Skeletal muscle tissue (tissue), 3 donors: ENCODE measurements at regions not wholly inside any gene's neighbourhood (a gene's known extent, or its start where the extent isn't known, plus 50 kb on each side); places are given as distances from the start of the nearest gene placed in this dataset.
"Not testable (repeated sequence)": the region's sequence is repeated elsewhere in the genome, so short reads cannot be mapped to it uniquely, and the experiment has no call there.

Source experiments
- H3K27ac ChIP-seq: one replicate; pipeline ENCODE4 v1.7.0; 2013; ENCODE audit warnings: mild to moderate bottlenecking, low read depth, low read length, inconsistent platforms
- H3K27me3 ChIP-seq, 3 donors: one replicate each; pipeline ENCODE4 v1.7.0; 2013; ENCODE audit warnings: low read length in 3 of 3; ENCODE audit not compliant: control insufficient read depth in 3 of 3, insufficient read depth in 3 of 3
- H3K36me3 ChIP-seq, 3 donors: one replicate each; pipeline ENCODE4 v1.7.0; 2013; ENCODE audit warnings: low read length in 3 of 3; ENCODE audit not compliant: control insufficient read depth in 3 of 3, insufficient read depth in 3 of 3
- H3K4me1 ChIP-seq, 3 donors: one replicate each; pipeline ENCODE4 v1.7.0; 2013; ENCODE audit warnings: low read length in 3 of 3, mild to moderate bottlenecking in 3 of 3; ENCODE audit not compliant: control insufficient read depth in 3 of 3, insufficient read depth in 3 of 3
- H3K4me3 ChIP-seq, 3 donors: one replicate each; pipeline ENCODE4 v1.7.0; 2013; ENCODE audit warnings: low read length in 3 of 3
- H3K9ac ChIP-seq, 3 donors: one replicate each; pipeline ENCODE4 v1.7.0; 2013; ENCODE audit warnings: low read length in 3 of 3, mild to moderate bottlenecking in 3 of 3, moderate library complexity in 2 of 3, low read depth in 1 of 3
- H3K9me3 ChIP-seq, 3 donors: one replicate each; pipeline ENCODE4 v1.7.0; 2013; ENCODE audit warnings: low read length in 3 of 3; ENCODE audit not compliant: control insufficient read depth in 3 of 3
- donor health status: Osteomylitis.

GRCh38 chr22:11253000-11253511 lies 4274.9 kb upstream of the OR11H1 start:
- Histone ChIP-seq H3K4me1 (no peaks in the 10 kb centered on the region), H3K9me3 (no peaks in the 10 kb centered on the region), H3K27ac (no peak overlapping the region), H3K36me3 (no peaks in the 10 kb centered on the region), H3K4me3 (no peak overlapping the region), H3K9ac (no peak overlapping the region), H3K27me3 (no peaks in the 10 kb centered on the region)

GRCh38 chr22:11270981-11271380 lies 4257.0 kb upstream of the OR11H1 start:
- H3K9me3 ChIP-seq, H3K36me3 ChIP-seq, H3K9ac ChIP-seq, H3K27me3 ChIP-seq, H3K4me3 ChIP-seq, H3K27ac ChIP-seq, H3K4me1 ChIP-seq: not testable (repeated sequence)

GRCh38 chr22:11285116-11285838 lies 4242.7 kb upstream of the OR11H1 start:
- H3K27ac ChIP-seq, H3K27me3 ChIP-seq, H3K4me3 ChIP-seq, H3K9me3 ChIP-seq, H3K4me1 ChIP-seq, H3K9ac ChIP-seq, H3K36me3 ChIP-seq: not testable (repeated sequence)

GRCh38 chr22:11285839-11286205 lies 4242.2 kb upstream of the OR11H1 start:
- H3K27ac ChIP-seq, H3K27me3 ChIP-seq, H3K4me3 ChIP-seq, H3K4me1 ChIP-seq, H3K36me3 ChIP-seq, H3K9ac ChIP-seq, H3K9me3 ChIP-seq: not testable (repeated sequence)

GRCh38 chr22:11288246-11289220 lies 4239.5 kb upstream of the OR11H1 start:
- H3K9me3 ChIP-seq, H3K4me1 ChIP-seq, H3K4me3 ChIP-seq: not testable (repeated sequence)

GRCh38 chr22:11298126-11298893 lies 4229.7 kb upstream of the OR11H1 start:
- not testable (repeated sequence) for H3K36me3 ChIP-seq, H3K4me1 ChIP-seq, H3K27me3 ChIP-seq, H3K9ac ChIP-seq, H3K4me3 ChIP-seq, H3K27ac ChIP-seq, H3K9me3 ChIP-seq

More at GRCh38 chr22:11288246-11289220, 4239.5 kb upstream of the OR11H1 start:
- not testable (repeated sequence) for H3K27ac ChIP-seq, H3K9ac ChIP-seq, H3K27me3 ChIP-seq, H3K36me3 ChIP-seq

GRCh38 chr22:11302427-11302826 lies 4225.6 kb upstream of the OR11H1 start:
- not testable (repeated sequence) for H3K9ac ChIP-seq, H3K27ac ChIP-seq, H3K4me1 ChIP-seq, H3K9me3 ChIP-seq, H3K36me3 ChIP-seq, H3K27me3 ChIP-seq, H3K4me3 ChIP-seq

- not testable (repeated sequence) for H3K4me3 ChIP-seq, H3K9me3 ChIP-seq, H3K36me3 ChIP-seq, H3K27me3 ChIP-seq, H3K4me1 ChIP-seq, H3K27ac ChIP-seq, H3K9ac ChIP-seq
Observed at GRCh38 chr22:11302904-11303303, 4225.1 kb upstream of the OR11H1 start.

GRCh38 chr22:11305179-11305578 lies 4222.8 kb upstream of the OR11H1 start:
- not testable (repeated sequence) for H3K36me3 ChIP-seq, H3K27ac ChIP-seq, H3K9me3 ChIP-seq

More at GRCh38 chr22:11305179-11305578, 4222.8 kb upstream of the OR11H1 start:
- H3K9ac ChIP-seq, H3K27me3 ChIP-seq, H3K4me1 ChIP-seq, H3K4me3 ChIP-seq: not testable (repeated sequence)
